A172 (cell line): ENCODE measurements at regions not wholly inside any gene's neighbourhood (a gene's known extent, or its start where the extent isn't known, plus 50 kb on each side); places are given as distances from the start of the nearest gene placed in this dataset.

ENCODE experiments used
- DNase-seq: peaks from one replicate; pipeline ENCODE4 v3.0.0-alpha.2; 2015; ENCODE audit warnings: low spot score

DNA sequence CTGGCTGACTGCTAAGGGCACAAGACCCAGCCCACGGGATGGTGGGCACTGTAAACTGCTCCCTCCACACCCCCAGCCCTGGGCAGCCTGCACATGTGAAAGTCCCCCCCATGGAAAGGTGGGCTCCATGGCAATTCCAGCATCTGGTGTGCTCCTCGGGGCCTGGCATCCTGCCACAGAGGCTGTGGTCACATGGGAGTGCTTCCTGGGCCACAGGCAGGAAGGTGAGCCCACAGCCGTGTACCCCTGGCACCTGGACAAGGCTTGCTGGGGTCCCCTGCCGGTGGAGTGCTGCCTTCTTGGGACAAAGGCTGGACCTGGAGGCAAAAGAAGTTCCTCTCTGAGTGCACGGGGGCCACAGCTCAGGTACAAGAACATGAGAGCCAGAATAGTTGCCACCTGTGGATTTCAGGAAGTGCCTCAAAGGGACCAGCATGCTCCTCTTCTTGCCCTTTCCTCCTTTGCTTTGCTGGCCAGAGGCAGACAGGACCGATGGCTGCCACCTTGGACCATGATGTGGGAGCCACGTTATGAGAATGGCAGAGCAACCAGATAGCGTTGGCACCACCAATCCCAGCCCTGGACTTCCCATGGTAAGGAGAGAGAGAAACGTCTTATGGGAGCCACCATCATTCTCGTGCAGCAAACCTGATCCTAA lies 120.2 kb upstream of the MLN start:
- DNase-seq: no peak

DNA sequence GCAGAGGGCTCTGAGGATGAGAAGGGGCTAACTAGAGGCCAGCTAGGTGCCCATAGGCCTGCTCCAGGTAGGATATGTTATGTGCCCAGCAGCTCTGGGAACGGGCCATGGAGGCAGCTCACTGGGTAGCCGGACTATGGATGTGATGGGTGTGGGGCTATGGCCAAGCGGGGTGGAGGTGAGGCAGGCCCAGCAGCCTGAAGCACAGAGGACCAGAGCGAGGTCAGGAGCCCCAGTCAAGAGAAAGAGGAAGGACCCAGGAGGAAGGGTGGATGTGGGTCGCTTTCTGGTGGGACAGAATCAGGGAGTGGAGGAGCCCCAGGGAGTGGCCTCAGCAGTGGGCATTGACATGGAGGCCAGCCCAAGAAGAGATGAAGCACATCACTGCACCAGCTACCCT lies 117.9 kb upstream of the MLN start:
- DNase-seq: no peak

DNA sequence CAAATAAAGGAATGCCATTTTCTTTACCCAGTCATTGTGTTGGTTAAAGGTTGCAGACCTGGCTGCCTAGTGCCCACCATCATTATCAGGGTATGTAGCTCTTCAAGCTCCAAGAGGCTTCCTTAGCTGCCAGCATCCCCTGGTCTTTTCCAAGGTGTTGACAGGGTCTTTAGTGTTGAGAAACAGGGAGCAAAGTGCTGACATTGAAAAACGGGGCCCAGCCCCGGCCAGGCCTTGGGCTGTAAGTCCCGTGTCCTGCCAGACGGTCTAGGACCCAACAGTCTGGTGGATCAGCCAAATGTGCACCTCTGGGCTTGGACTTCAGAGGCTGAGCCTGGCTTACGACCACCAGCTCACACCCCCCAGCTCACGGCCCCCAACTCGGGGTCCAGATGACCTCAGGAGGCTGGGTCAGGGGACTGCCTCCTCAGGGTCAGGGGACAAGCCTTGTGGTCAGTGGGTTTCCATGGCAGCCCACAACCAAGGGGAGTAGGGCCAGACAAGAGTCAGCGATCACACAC lies 114.4 kb upstream of the MLN start:
- DNase-seq: no peak

DNA sequence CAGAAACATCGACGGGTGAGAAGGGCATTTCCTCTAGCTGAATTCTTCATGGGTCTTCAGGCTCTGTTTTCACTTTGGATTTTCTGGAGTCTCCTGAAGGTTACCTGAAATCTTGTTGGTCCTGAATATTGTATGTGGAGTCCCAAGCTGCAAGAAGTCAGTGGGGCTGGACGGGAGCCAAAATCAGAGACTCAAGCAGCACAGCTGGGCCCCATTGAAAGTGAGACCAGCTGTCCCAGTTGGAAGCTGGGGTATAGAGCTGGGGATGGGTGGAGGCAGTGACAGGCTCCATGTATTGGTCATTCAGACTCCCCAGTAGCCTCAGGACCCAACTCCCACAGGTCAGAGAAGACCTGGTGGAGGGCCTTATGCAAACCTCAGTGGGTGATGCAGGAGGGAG lies 111.3 kb upstream of the MLN start:
- no peak for DNase-seq

DNA sequence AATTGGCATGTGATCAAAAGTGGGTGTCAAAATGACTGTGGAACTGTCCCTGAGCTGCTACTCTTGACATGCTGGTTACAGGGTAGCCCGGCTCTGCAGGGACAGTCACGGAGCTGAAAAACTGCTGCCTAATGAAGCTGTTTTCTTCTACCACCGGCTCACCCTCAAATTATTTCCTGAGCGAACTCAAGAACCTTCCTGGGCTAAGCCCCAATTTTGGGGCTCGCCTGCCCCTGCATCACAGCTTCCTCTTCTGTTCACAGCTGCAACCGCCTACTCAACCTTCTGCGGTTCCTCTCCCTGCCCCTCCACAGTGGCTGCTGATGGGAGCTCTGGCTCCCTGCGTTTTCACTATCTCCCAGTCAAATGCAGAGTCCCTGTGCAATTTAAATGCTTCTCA lies 110.8 kb upstream of the MLN start:
- no peak for DNase-seq

DNA sequence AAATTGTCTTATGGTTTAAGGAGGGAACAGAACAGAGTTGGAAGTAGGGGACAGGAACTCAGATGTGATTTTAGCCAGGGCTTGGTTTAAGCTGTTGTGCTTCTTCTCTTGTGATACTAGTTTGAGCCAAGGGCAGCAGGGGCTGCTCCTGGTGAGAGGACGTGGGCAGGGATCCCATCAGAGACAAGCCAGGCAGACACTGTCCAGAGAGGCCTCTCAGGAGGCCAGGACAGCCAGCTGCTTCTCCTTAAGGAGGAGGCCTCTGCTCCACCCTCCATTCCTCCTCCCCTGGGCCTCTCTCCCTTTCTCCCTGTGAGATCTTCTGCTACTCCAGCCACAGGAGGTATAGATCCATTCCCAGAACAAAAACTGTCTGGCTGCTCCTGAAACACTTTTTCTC lies 108.4 kb upstream of the MLN start:
- DNase-seq: no peak

DNA sequence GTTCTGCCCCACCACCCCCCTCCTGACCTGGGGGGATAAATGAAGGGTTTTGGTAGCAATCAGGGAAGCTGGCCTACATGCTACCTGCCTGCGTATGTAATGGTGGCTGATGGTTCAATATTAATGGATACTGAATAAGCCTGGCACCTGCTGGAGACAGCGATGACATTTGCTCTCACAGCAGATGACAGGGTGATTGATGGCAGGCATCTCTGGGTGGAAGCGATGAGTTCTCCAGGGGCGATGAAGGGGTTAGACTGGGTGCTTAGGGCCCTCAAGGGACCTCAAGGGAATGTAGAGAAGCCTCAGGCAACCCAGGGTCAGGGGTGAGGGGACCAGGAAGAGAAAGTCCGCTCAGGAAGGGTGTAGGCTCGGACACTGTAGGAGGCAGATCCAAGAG lies 107.7 kb upstream of the MLN start:
- no peak for DNase-seq

DNA sequence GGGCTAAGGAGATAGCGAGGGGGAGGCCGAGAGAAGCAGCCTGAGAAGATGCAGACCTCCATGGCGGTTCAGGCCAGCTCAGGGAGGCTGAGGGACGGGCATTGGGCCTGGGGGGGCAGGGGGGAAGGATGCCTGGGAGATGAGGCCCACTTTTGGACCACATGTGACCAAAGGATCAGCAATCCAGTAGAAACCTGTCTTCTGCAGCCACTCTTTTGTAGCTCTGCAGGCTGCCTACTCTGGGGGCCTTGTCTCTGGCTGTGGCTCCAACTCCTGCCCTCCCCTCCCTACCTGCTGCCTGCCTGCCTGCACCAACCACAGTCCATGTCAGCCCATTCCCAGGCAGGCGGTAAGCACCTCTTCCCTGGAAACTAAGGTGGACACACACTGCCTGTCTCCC lies 106.8 kb upstream of the MLN start:
- no peak for DNase-seq

DNA sequence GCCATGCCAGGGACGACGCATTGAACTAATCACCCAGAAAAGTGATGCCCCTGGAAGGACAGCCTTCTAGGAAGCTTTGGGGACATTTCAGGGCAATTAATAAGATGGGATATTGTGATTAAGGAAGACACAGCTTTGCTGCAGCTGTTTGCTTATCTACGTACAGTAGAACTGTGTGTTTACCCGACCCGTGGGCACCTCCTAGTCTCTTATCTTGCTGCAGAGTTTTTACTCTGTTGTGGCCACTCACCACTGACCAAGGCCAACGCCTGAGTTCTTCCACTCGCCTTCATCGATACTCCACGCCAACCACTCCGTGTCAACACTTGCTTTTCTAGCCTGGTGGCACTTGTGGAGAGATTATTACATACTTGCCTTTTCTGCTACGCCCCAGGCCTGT lies 105.9 kb upstream of the MLN start:
- DNase-seq: no peak

DNA sequence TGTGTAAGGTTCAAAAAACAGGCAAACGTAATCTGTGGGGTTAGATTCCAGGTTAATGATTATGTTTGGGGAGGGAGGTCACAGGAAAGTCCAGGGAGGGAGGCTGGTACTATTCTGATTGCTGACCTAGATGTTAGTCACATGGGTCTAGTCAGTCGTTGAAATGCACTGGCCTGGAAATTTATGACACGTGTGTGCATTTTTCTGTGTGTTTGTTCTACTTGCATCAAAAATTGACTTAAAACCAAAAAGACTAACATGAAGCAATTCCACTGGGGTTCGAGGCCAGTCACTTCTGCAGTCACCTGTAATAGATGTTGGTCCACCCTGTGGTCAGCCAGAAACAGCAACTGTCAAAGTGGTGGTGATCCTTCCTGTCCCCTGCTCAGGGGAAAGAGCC lies 104.2 kb upstream of the MLN start:
- DNase-seq: no peak

DNA sequence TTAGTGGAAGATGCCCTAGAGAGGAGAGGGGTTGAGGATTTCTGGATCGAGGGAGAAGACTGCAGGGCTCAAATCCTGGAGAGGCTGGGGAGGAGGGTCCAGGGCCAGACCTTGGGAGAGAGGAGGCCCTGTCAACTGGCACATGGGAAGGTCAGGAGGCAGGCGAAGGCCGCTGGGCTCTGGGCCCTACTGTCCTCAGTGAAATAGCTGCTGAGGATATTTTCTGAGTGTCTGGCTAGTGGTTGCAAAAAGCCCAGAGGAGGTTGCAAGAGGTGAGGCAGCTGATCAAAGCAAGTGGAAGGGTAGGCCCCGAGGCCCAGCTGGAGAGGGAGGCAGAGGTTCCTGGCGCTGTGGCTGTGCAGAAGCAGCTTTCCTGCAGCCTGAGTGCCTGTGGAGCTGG lies 103.4 kb upstream of the MLN start:
- no peak for DNase-seq

DNA sequence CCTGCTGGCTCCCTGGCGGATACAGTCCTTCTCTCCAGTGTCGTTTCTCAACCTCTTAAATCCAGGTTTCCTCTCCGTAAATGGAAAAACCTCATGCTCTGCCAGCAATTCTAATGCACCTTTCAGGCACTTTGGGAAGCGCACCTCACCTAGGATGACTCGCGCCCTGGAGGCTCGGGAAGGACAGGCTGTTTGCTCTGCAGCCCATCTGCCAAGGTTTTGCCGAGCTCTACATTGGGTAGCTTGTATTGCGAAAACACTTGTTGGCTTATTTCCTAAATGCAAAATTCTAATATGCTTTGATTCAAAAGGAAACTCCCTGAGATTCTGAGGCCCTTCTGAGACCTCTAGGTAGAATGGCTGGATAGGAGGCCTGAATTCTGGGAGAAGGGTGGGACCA lies 102.6 kb upstream of the MLN start:
- no peak for DNase-seq

DNA sequence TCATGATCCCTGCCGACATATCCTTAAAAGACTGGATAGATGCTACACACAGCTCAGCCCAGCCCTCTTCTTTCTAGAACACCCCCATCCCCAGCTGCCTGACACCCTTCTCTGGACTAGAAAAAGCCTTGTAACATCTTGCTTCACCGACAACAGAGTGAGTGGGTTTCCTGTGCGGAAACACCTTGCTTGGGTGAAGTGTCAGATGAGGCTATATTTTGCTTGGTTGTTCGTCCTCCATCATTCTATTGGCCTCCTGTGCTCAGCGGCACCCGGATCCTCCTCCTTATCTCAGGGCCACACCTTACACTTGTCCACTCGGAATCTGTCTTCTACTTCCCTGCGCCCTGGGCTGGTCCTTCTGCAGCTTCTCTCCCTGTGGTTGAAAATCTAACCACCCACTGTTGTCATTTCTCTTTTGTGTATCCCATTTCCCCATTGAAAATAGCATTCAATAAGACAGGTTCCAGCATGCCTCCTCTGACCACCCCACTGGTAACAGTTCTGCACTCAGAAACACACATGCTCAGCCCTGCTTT lies 101.3 kb upstream of the MLN start:
- no peak for DNase-seq

DNA sequence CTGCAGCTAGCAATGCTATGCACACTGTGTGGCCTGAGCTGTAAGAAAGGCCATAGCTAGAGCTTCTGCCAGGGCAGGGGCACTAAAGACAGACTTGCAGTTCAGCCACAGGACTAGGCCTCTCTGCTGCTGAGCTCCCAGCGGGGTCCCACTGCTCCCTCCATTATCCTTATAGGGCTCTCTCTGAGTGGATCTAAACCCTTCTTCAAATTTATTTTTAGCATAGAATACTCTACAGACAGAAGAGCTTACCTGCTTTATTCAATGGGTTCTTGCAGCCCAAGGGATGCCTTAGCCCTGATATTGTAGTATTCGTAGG lies 100.9 kb upstream of the MLN start:
- no peak for DNase-seq

DNA sequence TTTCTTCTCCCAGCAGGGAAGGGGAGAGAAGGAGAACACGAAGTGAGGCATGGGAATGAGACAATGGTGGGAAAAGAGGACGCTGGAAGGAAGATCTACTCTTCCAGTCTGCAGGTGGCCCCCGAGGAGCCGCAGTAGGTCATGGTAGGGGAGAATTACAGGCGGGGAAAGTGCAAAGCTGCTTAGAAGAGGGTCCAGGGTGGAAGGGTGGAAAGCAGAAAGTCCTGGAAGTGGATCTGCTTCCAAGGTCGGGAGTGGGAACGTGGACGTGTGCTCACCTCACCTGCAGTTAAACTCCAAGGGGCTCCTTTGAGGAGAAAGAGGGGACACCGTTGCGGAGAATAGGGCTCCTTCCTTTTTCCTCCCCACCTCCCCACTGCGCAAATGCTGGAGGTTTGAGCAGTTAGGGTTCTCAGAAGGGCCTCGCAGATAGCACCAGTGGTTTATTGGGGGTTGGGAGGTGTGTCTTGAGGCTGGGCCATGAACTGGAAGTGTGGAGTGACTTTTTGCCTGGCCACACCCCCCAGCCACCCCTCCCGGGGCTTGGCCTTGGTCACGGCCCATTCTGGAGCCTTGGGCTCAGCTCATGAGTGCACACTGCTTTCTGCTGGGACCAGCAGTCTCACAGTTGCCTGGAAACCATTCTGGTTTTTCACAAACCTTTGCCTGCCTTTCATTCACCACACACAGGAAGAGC lies 100.4 kb upstream of the MLN start:
- DNase-seq: no peak

DNA sequence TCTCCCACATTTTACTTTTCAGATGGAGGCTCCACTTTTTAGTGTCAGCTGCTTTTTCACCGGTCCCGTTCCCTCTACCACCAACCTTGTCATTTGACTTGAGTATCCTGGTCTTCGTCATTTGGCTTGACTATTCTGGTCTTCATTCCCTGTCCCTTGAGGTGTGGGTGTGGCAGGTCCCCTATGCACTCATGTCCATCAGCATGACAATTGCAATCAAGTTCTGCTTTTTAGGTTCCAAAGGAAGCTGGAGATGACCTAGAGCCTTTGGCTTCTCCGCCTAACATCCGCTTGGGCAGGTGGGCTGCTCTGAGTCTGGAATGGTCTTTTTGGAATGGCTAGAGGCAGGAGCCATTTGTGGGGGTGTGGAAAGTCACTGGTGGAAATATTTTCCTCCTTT lies 99.8 kb upstream of the MLN start:
- DNase-seq: no peak

DNA sequence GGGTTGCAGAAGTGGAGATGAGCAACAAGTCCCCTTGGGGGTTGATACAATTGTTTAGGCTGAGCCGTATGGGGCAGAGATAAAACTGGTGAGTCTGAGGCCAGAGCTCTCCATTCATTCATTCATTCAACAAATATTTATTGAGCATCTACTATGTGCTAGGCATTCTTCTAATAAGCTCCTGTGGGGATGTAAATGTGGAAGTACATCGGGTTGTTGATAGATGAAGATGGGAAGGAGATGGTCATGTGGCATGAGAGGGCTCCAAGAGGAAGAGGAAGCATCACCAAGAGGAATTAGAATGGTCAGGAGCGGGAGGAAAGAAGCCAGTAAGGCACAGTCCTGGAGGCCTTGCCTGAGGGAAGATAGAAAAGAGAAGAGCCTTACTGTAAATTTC lies 98.7 kb upstream of the MLN start:
- no peak for DNase-seq

DNA sequence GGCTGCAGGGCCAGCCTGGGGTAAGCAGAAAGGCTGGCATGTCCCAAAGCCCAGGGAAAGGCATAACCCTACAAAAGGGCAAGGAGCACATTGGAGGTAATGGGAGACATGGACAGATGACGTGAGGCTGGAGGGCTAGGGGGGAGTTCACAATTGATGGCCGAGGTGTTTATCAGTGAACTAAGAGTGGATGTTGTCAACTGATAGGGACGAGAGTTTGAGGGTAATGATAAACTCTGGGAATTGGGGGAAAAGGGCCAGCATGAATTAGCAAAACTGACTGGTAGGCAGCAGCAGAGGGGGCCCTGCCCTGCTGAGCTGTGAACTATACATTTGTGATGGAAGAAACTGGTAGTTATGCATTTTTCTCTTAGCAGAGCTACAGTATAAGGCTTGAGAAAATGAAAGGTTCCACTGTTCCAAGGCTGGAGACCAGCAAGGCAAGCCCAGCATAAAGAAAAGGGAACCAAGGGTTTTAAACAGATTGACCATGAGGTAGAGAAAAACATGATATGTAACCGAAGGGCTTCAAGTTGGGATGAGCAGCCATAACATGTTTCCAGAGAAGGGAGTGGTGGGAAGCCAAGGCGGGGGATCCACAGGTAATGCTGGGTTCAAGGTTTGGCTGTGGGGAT lies 98.1 kb upstream of the MLN start:
- no peak for DNase-seq

DNA sequence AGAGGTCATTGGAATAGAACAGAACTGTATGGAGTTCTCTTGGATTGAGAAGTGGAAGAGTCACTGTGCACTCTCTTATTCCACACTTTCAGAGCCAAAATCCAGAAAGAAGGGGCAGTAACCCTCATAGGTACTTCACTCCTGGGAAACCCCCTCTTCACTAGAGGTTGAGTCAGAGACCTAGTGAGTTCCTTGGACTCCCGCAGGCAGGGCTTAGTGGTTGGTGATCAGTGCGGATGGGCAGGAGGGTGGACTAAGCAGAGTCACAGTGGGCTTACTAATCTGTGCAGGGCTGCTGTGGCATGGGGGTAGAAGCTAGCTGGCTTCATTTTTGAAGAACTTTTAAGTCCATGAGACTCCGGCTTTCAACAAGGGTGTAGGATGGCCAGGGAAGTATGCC lies 95.0 kb upstream of the MLN start:
- DNase-seq: peak; percentile 25

DNA sequence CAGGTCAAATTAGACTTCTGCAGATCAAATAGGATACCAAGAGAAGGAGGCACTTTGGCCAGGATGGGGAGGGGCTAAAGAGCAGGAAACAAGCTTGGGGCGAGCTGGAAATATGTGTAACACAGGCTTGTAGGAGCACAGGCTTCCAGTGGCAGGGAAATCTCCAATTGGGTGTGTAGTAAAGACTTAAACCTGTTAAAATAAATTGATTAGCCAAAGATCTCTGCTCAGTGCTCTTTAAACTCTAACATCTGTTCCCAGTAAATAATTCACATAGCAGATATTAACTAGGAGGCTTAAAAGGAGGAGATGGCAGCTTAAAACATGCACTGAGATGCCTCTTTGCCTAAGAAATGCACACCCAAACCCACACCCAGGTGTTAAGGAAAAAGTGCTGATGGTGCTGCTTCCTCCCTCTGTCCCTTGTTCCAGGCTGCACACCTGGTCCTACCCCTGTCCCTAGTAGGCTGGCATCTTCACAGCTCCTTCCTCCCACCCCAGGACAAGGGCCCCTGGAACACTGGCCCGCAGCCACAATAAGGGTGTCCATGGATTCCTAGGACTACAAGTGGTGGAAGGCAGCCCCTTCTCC lies 93.5 kb upstream of the MLN start:
- no peak for DNase-seq

DNA sequence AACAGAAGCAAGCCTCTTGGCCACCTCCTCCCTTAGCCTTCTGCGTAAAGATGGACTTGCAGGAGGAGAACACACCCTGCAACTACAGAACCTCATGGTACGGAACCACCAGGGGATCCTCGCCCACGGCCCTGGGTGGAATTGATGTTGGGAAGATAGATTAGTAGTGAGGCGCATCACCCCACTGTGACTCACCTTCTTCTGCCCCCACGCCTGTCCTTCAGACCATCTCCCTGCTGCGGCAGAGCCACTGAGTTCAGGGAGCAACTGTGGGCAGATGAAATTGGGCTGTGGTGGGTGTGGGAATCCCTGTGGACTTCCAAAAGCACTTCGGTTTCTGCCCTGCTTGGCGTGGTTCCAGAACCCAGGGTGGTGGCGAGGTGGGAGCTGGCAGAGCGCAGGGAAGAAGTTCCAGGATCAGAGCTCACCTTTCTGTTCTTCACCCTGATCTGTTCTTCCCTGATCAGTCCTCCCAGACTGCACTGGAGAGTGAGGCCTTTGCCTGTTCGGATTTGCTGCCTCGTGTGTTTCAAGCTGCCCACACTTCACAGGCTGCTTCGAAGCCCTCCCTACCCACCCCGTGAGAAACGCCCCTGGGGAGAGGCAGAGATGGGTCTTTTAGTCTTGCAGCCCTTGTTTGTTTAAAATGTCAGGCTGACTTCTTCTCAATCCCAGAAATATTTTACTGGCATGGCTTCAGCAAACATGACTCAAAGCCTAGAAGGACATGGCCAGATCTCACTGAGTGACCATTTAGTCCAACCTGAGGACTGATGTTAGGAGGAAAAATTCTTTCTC lies 92.8 kb upstream of the MLN start:
- no peak for DNase-seq

DNA sequence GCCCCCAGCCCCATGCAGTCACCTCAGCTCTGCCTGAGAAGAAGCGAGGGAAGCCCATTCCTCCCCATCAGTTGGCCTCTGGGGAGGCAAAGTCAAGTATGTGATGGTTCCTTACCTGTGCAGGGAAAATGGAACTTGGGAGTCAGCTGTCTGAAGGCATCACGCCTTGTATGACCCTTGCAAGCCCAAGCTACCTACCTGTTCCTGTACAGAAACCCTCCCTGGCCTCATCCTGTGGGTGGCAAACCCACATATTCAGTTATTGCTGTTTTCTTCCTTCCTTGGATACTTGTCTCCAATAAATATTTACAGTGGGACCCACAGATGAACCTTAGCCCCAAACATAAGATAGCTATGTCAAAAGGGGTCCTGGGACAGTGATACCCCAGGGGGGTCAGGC lies 92.2 kb upstream of the MLN start:
- DNase-seq: no peak
